Smooth muscle cell (in vitro differentiated cells): ENCODE measurements at regions not wholly inside any gene's neighbourhood (a gene's known extent, or its start where the extent isn't known, plus 50 kb on each side); places are given as distances from the start of the nearest gene placed in this dataset.

ENCODE experiments used
- DNase-seq: peaks from one replicate; lab custom pipeline; 2025; ENCODE audit not compliant: unreplicated experiment; lab: John Stamatoyannopoulos, UW
- H2AFZ ChIP-seq: fragments of 200-600 bp; sonication (generic); 2 replicates; pipeline ENCODE4 v1.6.0; 2016; ENCODE audit warnings: antibody characterized with exemption, low read depth, mild to moderate bottlenecking
- H3F3A ChIP-seq: fragments of 200-600 bp; sonication (generic); 2 replicates; pipeline ENCODE4 v1.6.0; 2017; ENCODE audit warnings: antibody characterized with exemption, low read depth
- H3K27ac ChIP-seq: fragments of 200-600 bp; sonication (generic); 2 replicates; pipeline ENCODE4 v1.5.1; 2016; ENCODE audit warnings: low read depth, mild to moderate bottlenecking
- H3K27me3 ChIP-seq: fragments of 200-600 bp; sonication (generic); 2 replicates; pipeline ENCODE4 v1.6.1; 2016; ENCODE audit warnings: low read depth, mild to moderate bottlenecking
- H3K36me3 ChIP-seq: fragments of 200-600 bp; sonication (generic); 2 replicates; pipeline ENCODE4 v1.5.1; 2016; ENCODE audit warnings: low read depth
- H3K4me1 ChIP-seq: fragments of 200-600 bp; sonication (generic); 2 replicates; pipeline ENCODE4 v1.5.1; 2016; ENCODE audit warnings: low read depth
- H3K4me2 ChIP-seq: fragments of 200-600 bp; sonication (generic); 2 replicates; pipeline ENCODE4 v1.6.0; 2016; ENCODE audit warnings: mild to moderate bottlenecking
- H3K4me3 ChIP-seq: fragments of 200-600 bp; sonication (generic); 2 replicates; pipeline ENCODE4 v1.5.1; 2016; ENCODE audit warnings: mild to moderate bottlenecking
- H3K79me2 ChIP-seq: fragments of 200-600 bp; sonication (generic); 2 replicates; pipeline ENCODE4 v1.6.0; 2016; ENCODE audit warnings: low read depth, mild to moderate bottlenecking
- H3K9ac ChIP-seq: fragments of 200-600 bp; sonication (generic); 2 replicates; pipeline ENCODE4 v1.6.0; 2016; ENCODE audit warnings: low read depth
- H3K9me3 ChIP-seq: fragments of 200-600 bp; sonication (generic); replicated peaks from 2 replicates; pipeline ENCODE4 v1.5.1; 2016; ENCODE audit warnings: low read depth
- H4K20me1 ChIP-seq: fragments of 200-600 bp; sonication (generic); 2 replicates; pipeline ENCODE4 v1.6.0; 2016; ENCODE audit warnings: low read depth
- CTCF ChIP-seq: fragments of 200-600 bp; sonication (generic); IDR thresholded peaks from 2 replicates; pipeline ENCODE4 v1.5.1; 2017; ENCODE audit warnings: borderline replicate concordance, mild to moderate bottlenecking, antibody characterized with exemption; ENCODE audit not compliant: insufficient read depth, poor library complexity, severe bottlenecking
- WGBS: methylation state at CpG from one replicate; pipeline ENCODE4 v1.1.7; 2016; ENCODE audit warnings: low lambda C conversion rate; 5-methylcytosine and 5-hydroxymethylcytosine counted together

GRCh38 chr14:49240383-49240782 is 345.8 kb downstream of the RPS29 start:
- Histone ChIP-seq H3K27me3 (no peaks in the 10 kb centered on the region), H3F3A (no peaks in the 10 kb centered on the region), H2AFZ (no peak overlapping the region), H3K27ac (no peak overlapping the region), H3K79me2 (no peaks in the 10 kb centered on the region), H3K4me1 (no peaks in the 10 kb centered on the region), H3K36me3 (no peaks in the 10 kb centered on the region), H3K4me3 (no peak overlapping the region), H4K20me1 (no peaks in the 10 kb centered on the region), H3K9me3 (no peaks in the 10 kb centered on the region), H3K4me2 (no peak overlapping the region), H3K9ac (no peak overlapping the region)
- no peak for DNase-seq
- no peak for TF ChIP-seq CTCF
- 57% methylated on average over 4 of the region's 4 CpGs for WGBS

GRCh38 chr14:49228552-49228951 is 357.6 kb downstream of the RPS29 start:
- H3K9me3 ChIP-seq = no peaks in the 10 kb centered on the region
- no peak overlapping the region for H3K4me3 ChIP-seq
- no peak overlapping the region for H3K27ac ChIP-seq
- no peak for DNase-seq
- H3K27me3 ChIP-seq = no peaks in the 10 kb centered on the region
- H2AFZ ChIP-seq = no peak overlapping the region
- no peaks in the 10 kb centered on the region for H4K20me1 ChIP-seq
- H3F3A ChIP-seq = no peaks in the 10 kb centered on the region
- H3K4me2 ChIP-seq = no peak overlapping the region
- TF ChIP-seq CTCF = no peak
- no peaks in the 10 kb centered on the region for H3K79me2 ChIP-seq
- WGBS = 93% methylated on average over 4 of the region's 4 CpGs
- no peak overlapping the region for H3K9ac ChIP-seq
- no peaks in the 10 kb centered on the region for H3K36me3 ChIP-seq
- no peaks in the 10 kb centered on the region for H3K4me1 ChIP-seq

GRCh38 chr14:49221316-49221715 is 364.9 kb downstream of the RPS29 start:
- 94% methylated on average over 3 of the region's 3 CpGs for WGBS
- Histone ChIP-seq H3K4me1 (no peaks in the 10 kb centered on the region), H4K20me1 (no peaks in the 10 kb centered on the region), H2AFZ (no peak overlapping the region), H3K9me3 (no peaks in the 10 kb centered on the region), H3K79me2 (no peaks in the 10 kb centered on the region), H3K9ac (no peak overlapping the region), H3K4me3 (no peak overlapping the region), H3K36me3 (no peaks in the 10 kb centered on the region), H3K27ac (no peak overlapping the region), H3K27me3 (peaks cover 4% of the 10 kb centered on the region), H3F3A (no peaks in the 10 kb centered on the region), H3K4me2 (no peak overlapping the region)
- no peak for TF ChIP-seq CTCF
- DNase-seq = no peak

- no peaks in the 10 kb centered on the region for H4K20me1 ChIP-seq
- H3K9me3 ChIP-seq = no peaks in the 10 kb centered on the region
- DNase-seq = no peak
- TF ChIP-seq CTCF = no peak
- H3F3A ChIP-seq = no peaks in the 10 kb centered on the region
- H3K4me1 ChIP-seq = no peaks in the 10 kb centered on the region
- H3K4me2 ChIP-seq = no peak overlapping the region
- no peak overlapping the region for H2AFZ ChIP-seq
- H3K9ac ChIP-seq = no peak overlapping the region
- no peak overlapping the region for H3K27ac ChIP-seq
- no peaks in the 10 kb centered on the region for H3K79me2 ChIP-seq
- H3K27me3 ChIP-seq = peaks cover 4% of the 10 kb centered on the region
- H3K36me3 ChIP-seq = no peaks in the 10 kb centered on the region
- no peak overlapping the region for H3K4me3 ChIP-seq
- whole genome bisulfite sequencing = 91% methylated on average over 3 of the region's 3 CpGs
These were observed 365.7 kb downstream of the RPS29 start for GRCh38 chr14:49220492-49220891.
